Neural progenitor cell (in vitro differentiated cells): ENCODE measurements at regions not wholly inside any gene's neighbourhood (a gene's known extent, or its start where the extent isn't known, plus 50 kb on each side); places are given as distances from the start of the nearest gene placed in this dataset.

Source experiments
- CTCF ChIP-seq: fragments of 200-600 bp; sonication (generic); IDR thresholded peaks from 2 replicates; pipeline ENCODE4 v1.5.1; 2017; ENCODE audit warnings: antibody characterized with exemption, mild to moderate bottlenecking
- EZH2 ChIP-seq: fragments of 200-600 bp; sonication (generic); IDR thresholded peaks from 2 replicates; pipeline ENCODE4 v1.6.1; 2017; ENCODE audit warnings: antibody characterized with exemption, mild to moderate bottlenecking, moderate library complexity
- EZH2phosphoT487 ChIP-seq: fragments of 200-600 bp; sonication (generic); IDR thresholded peaks from 2 replicates; pipeline ENCODE4 v1.6.1; 2017; ENCODE audit warnings: antibody characterized with exemption

- TF ChIP-seq CTCF (no peak), EZH2 (no peak), EZH2phosphoT487 (no peak)
Measured at GRCh38 chr3:64766440-64766839, 78.6 kb upstream of the ADAMTS9 start.
